SK-N-SH treated with all-trans-retinoic acid at 6 μM for 48 hours (cell line): ENCODE measurements at regions not wholly inside any gene's neighbourhood (a gene's known extent, or its start where the extent isn't known, plus 50 kb on each side); places are given as distances from the start of the nearest gene placed in this dataset.

Experiments
- ARNTL ChIP-seq: fragments of 450-650 bp; formaldehyde crosslinking; IDR thresholded peaks from 2 replicates; pipeline ENCODE4 v1.5.0; 2020; ENCODE audit warnings: low read depth, mild to moderate bottlenecking, moderate library complexity, borderline replicate concordance
- ISL1 ChIP-seq: fragments of 250-450 bp; sonication (Bioruptor Pico); IDR thresholded peaks from 2 replicates; pipeline ENCODE4 v2.1.2; 2022; ENCODE audit warnings: mild to moderate bottlenecking, moderate library complexity
- RARB ChIP-seq: fragments of 250-450 bp; sonication (Bioruptor Pico); IDR thresholded peaks from 2 replicates; pipeline ENCODE4 v1.8.0; 2021; ENCODE audit warnings: mild to moderate bottlenecking, moderate library complexity
- SNAI2 ChIP-seq: fragments of 250-450 bp; sonication (Bioruptor Pico); IDR thresholded peaks from 2 replicates; pipeline ENCODE4 v1.5.0; 2020; ENCODE audit warnings: mild to moderate bottlenecking, moderate library complexity
- ZC3H10 ChIP-seq: fragments of 250-450 bp; sonication (Bioruptor Pico); IDR thresholded peaks from 2 replicates; pipeline ENCODE4 v1.5.1; 2021; ENCODE audit warnings: mild to moderate bottlenecking, moderate library complexity
- ZFP3 ChIP-seq: fragments of 250-450 bp; sonication (Bioruptor Pico); IDR thresholded peaks from 2 replicates; pipeline ENCODE4 v1.5.0; 2020; ENCODE audit warnings: mild to moderate bottlenecking, moderate library complexity
- TF ChIP-seq, protein P1 (sequence below): fragments of 250-450 bp; sonication (Bioruptor Pico); IDR thresholded peaks from 2 replicates; pipeline ENCODE4 v1.5.1; 2020; ENCODE audit warnings: low read depth, mild to moderate bottlenecking, moderate library complexity
- TF ChIP-seq, protein P2 (sequence below): fragments of 250-450 bp; sonication (Bioruptor Pico); IDR thresholded peaks from 2 replicates; pipeline ENCODE4 v1.8.0; 2020; ENCODE audit warnings: mild to moderate bottlenecking, moderate library complexity, borderline replicate concordance

DNA sequence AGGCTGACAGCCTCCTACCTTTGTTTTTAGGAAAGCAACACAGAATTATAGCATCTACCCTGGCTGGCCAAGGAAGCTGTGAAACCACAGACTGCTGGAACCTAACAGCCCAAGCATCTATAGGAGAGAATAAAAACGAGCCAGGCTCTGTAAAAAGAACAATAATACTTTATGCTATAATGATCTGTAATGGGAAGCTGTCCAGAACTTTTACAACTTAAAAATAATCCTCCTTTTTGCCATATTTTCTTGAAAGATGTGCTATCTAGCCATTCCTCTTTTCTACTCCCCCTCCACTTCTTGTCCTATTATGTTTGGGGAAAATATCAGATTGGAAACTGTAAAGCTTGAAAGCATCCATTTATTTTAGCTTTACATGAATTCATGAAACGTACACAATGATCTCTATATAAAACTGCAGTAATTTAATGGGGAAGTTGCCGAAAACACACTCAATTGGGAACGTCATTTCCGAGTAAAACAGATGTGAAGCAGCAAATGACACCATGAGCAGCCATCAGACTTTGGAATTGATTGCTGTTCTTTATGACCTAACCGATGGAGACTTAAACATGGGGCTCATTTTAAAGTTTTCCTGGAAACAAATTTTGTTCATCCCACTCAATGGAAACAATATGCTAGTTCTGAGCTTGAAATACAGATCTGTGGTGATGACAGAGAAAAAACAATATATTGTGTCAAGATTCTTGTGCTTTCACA, 450.3 kb upstream of the CLINT1 start:
- TF ChIP-seq, protein P1, sequence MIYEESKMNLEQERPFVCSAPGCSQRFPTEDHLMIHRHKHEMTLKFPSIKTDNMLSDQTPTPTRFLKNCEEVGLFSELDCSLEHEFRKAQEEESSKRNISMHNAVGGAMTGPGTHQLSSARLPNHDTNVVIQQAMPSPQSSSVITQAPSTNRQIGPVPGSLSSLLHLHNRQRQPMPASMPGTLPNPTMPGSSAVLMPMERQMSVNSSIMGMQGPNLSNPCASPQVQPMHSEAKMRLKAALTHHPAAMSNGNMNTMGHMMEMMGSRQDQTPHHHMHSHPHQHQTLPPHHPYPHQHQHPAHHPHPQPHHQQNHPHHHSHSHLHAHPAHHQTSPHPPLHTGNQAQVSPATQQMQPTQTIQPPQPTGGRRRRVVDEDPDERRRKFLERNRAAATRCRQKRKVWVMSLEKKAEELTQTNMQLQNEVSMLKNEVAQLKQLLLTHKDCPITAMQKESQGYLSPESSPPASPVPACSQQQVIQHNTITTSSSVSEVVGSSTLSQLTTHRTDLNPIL (CRISPR knock-in tag): no peak
- TF ChIP-seq SNAI2 (CRISPR knock-in tag): no peak
- TF ChIP-seq, protein P2, sequence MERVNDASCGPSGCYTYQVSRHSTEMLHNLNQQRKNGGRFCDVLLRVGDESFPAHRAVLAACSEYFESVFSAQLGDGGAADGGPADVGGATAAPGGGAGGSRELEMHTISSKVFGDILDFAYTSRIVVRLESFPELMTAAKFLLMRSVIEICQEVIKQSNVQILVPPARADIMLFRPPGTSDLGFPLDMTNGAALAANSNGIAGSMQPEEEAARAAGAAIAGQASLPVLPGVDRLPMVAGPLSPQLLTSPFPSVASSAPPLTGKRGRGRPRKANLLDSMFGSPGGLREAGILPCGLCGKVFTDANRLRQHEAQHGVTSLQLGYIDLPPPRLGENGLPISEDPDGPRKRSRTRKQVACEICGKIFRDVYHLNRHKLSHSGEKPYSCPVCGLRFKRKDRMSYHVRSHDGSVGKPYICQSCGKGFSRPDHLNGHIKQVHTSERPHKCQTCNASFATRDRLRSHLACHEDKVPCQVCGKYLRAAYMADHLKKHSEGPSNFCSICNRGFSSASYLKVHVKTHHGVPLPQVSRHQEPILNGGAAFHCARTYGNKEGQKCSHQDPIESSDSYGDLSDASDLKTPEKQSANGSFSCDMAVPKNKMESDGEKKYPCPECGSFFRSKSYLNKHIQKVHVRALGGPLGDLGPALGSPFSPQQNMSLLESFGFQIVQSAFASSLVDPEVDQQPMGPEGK (CRISPR knock-in tag): no peak
- no peak for TF ChIP-seq ZC3H10 (CRISPR knock-in tag)
- TF ChIP-seq ZFP3 (CRISPR knock-in tag): no peak
- TF ChIP-seq ISL1 (CRISPR knock-in tag): no peak
- no peak for TF ChIP-seq RARB
- TF ChIP-seq ARNTL (CRISPR knock-in tag): no peak
